Gastroesophageal sphincter (tissue), 4 donors: ENCODE measurements at regions not wholly inside any gene's neighbourhood (a gene's known extent, or its start where the extent isn't known, plus 50 kb on each side); places are given as distances from the start of the nearest gene placed in this dataset.

Experiments used
- ATAC-seq: fragments of 150-250 bp; one replicate; pipeline ENCODE4 v1.9.1; 2016; ENCODE audit warnings: mild to moderate bottlenecking, moderate library complexity
- H3K27ac ChIP-seq, 4 donors: fragments of 200-600 bp; sonication (generic) in 3 of 4; 1 replicate in 3 of 4; 2 replicates in 1 of 4; pipeline ENCODE4 v1.5.1; 2016 to 2019
- H3K27me3 ChIP-seq: fragments of 200-600 bp; sonication (generic); one replicate; pipeline ENCODE4 v1.5.1; 2019
- H3K36me3 ChIP-seq, 2 donors: fragments of 200-600 bp; sonication (generic); one replicate each; pipeline ENCODE4 v1.5.1; 2019; ENCODE audit warnings: control low read depth in 1 of 2
- H3K4me1 ChIP-seq, 3 donors: fragments of 200-600 bp; sonication (generic); 1 replicate in 2 of 3; 2 replicates in 1 of 3; pipeline ENCODE4 v1.5.1; 2016 to 2019; ENCODE audit warnings: control low read depth in 2 of 3
- H3K4me3 ChIP-seq, 2 donors: fragments of 200-600 bp; sonication (generic); one replicate each; pipeline ENCODE4 v1.5.1; 2019; ENCODE audit warnings: mild to moderate bottlenecking in 1 of 2, moderate library complexity in 1 of 2
- H3K9me3 ChIP-seq, 3 donors: fragments of 200-600 bp; sonication (generic); one replicate each; pipeline ENCODE4 v1.5.1; 2017 to 2019; ENCODE audit warnings: control low read depth in 2 of 3
- CTCF ChIP-seq, 4 experiments: fragments of 200-600 bp in 2 of 4; fragments of 450-650 bp in 2 of 4; sonication (generic) in 1 of 4; IDR thresholded peaks; one replicate each; pipeline ENCODE4 v1.5.1; 2017 to 2019; ENCODE audit warnings: antibody characterized with exemption in 4 of 4, mild to moderate bottlenecking in 2 of 4, moderate library complexity in 2 of 4
- EP300 ChIP-seq: sonication (generic); formaldehyde crosslinking; IDR thresholded peaks from one replicate; pipeline ENCODE4 v1.6.1; 2017; ENCODE audit warnings: antibody characterized with exemption, mild to moderate bottlenecking
- POLR2A ChIP-seq, 2 donors: fragments of 450-650 bp; IDR thresholded peaks; one replicate each; pipeline ENCODE4 v1.6.1; 2017; ENCODE audit warnings: antibody characterized with exemption in 2 of 2, mild to moderate bottlenecking in 2 of 2, moderate library complexity in 1 of 2
- POLR2AphosphoS5 ChIP-seq: sonication (generic); formaldehyde crosslinking; IDR thresholded peaks from one replicate; pipeline ENCODE4 v1.6.1; 2017; ENCODE audit warnings: antibody characterized with exemption
- WGBS, 2 donors: methylation state at CpG; one replicate each; pipeline ENCODE4 v1.1.5; 2018; ENCODE audit warnings: low coverage in 1 of 2; 5-methylcytosine and 5-hydroxymethylcytosine counted together
- small RNA-seq, 4 donors: library from RNA; depleted of rRNA; stranded (forward); fragments of <200 nt; gene quantifications; one replicate each; pipeline ENCODE3, GENCODE V24; 2016

GRCh38 chr22:27692243-27692642 lies 109.3 kb downstream of the MN1 start:
- no peak for ATAC-seq
- H3K27ac ChIP-seq = no peak overlapping the region
- H3K27me3 ChIP-seq = no peaks in the 10 kb centered on the region
- 71 to 75% methylated on average over 2 to 4 of the region's 4 CpGs for WGBS, 2 donors
- H3K4me3 ChIP-seq = no peak overlapping the region
- H3K9me3 ChIP-seq = no peaks in the 10 kb centered on the region
- H3K4me1 ChIP-seq = peaks cover 0 to 10% (median 0%) of the 10 kb centered on the region in 3 donors
- TF ChIP-seq CTCF (IDR thresholded peaks at IDR 0.05) (no peak), EP300 (no peak), POLR2AphosphoS5 (no peak), POLR2A (IDR thresholded peaks at IDR 0.05) (no peak)
- H3K36me3 ChIP-seq = no peaks in the 10 kb centered on the region

GRCh38 chr22:27695925-27696324 lies 105.6 kb downstream of the MN1 start:
- H3K4me3 ChIP-seq = no peak overlapping the region
- TF ChIP-seq POLR2A (IDR thresholded peaks at IDR 0.05) = no peak
- TF ChIP-seq EP300 = no peak
- TF ChIP-seq CTCF (IDR thresholded peaks at IDR 0.05) = no peak
- no peak for TF ChIP-seq POLR2AphosphoS5
- no peaks in the 10 kb centered on the region for H3K36me3 ChIP-seq
- 23 to 45% methylated on average over 3 of the region's 3 CpGs for WGBS, 2 donors
- no peak overlapping the region for H3K27ac ChIP-seq
- H3K9me3 ChIP-seq = no peaks in the 10 kb centered on the region
- no peaks in the 10 kb centered on the region for H3K27me3 ChIP-seq
- ATAC-seq = no peak
- peaks cover 0 to 8% (median 0%) of the 10 kb centered on the region in 3 donors for H3K4me1 ChIP-seq

- ATAC-seq = no peak
- H3K27ac ChIP-seq = no peak overlapping the region
- H3K9me3 ChIP-seq = peaks cover 0 to 9% (median 0%) of the 10 kb centered on the region in 3 donors
- no peaks in the 10 kb centered on the region for H3K27me3 ChIP-seq
- TF ChIP-seq EP300 = no peak
- no peak for TF ChIP-seq POLR2A (IDR thresholded peaks at IDR 0.05)
- no peak for TF ChIP-seq POLR2AphosphoS5
- TF ChIP-seq CTCF (IDR thresholded peaks at IDR 0.05) = no peak
- 100% methylated on average over 1 of the region's 8 CpGs; no CpG with 5 or more reads in 1 of the 2 donors for whole genome bisulfite sequencing, 2 donors
- no peaks in the 10 kb centered on the region for H3K36me3 ChIP-seq
- no peak overlapping the region for H3K4me3 ChIP-seq
- peaks cover 0 to 8% (median 0%) of the 10 kb centered on the region in 3 donors for H3K4me1 ChIP-seq
Measured at GRCh38 chr22:27697888-27698287, 103.7 kb downstream of the MN1 start.

Small RNA genes in the stretch of these regions (small RNA-seq; reads per million reads assigned to genes)
- gene RNU6-1066P = 0 reads per million in 4 donors
